Neural cell (in vitro differentiated cells): ENCODE measurements at regions not wholly inside any gene's neighbourhood (a gene's known extent, or its start where the extent isn't known, plus 50 kb on each side); places are given as distances from the start of the nearest gene placed in this dataset.
A peak's percentile ranks its signal among the peaks of the same experiment; 100 is the strongest.

Experiments used
- H2AFZ ChIP-seq: fragments of 200-600, 300-800 bp; sonication (generic), shearing (Covaris generic); 2 replicates; pipeline ENCODE4 v1.6.0; 2014; ENCODE audit warnings: low read depth, mild to moderate bottlenecking, antibody characterized with exemption, low read length, moderate library complexity
- H3F3A ChIP-seq: fragments of 200-600 bp; shearing (Covaris generic); 2 replicates; pipeline ENCODE4 v1.6.1; 2016; ENCODE audit warnings: mild to moderate bottlenecking, moderate library complexity, mixed read lengths, antibody characterized with exemption, low read length; ENCODE audit not compliant: insufficient read depth, poor library complexity, severe bottlenecking
- H3K27ac ChIP-seq: fragments of 200-600, 300-800 bp; sonication (generic), shearing (Covaris generic); 2 replicates; pipeline ENCODE4 v1.5.1; 2014; ENCODE audit warnings: mild to moderate bottlenecking, low read length, moderate library complexity
- H3K27me3 ChIP-seq: fragments of 300-800, 200-600 bp; sonication (generic), shearing (Covaris generic); 2 replicates; pipeline ENCODE4 v1.6.0; 2014; ENCODE audit warnings: mild to moderate bottlenecking, low read depth, low read length, moderate library complexity; ENCODE audit not compliant: insufficient read depth
- H3K36me3 ChIP-seq: fragments of 300-800, 200-600 bp; sonication (generic), shearing (Covaris generic); 2 replicates; pipeline ENCODE4 v1.5.1; 2014; ENCODE audit warnings: mild to moderate bottlenecking, antibody characterized with exemption, low read length, moderate library complexity; ENCODE audit not compliant: insufficient read depth
- H3K4me2 ChIP-seq: fragments of 300-800, 200-600 bp; sonication (generic), shearing (Covaris generic); 2 replicates; pipeline ENCODE4 v1.6.0; 2014; ENCODE audit warnings: mild to moderate bottlenecking, low read length
- H3K4me3 ChIP-seq: fragments of 300-800, 200-600 bp; sonication (generic), shearing (Covaris generic); 2 replicates; pipeline ENCODE4 v1.5.1; 2014; ENCODE audit warnings: mild to moderate bottlenecking, low read length, moderate library complexity
- H3K79me2 ChIP-seq: fragments of 200-600 bp; shearing (Covaris generic); replicated peaks from 2 replicates; pipeline ENCODE4 v1.6.0; 2014; ENCODE audit warnings: mild to moderate bottlenecking, low read length, moderate library complexity; ENCODE audit not compliant: insufficient read depth
- H3K9ac ChIP-seq: fragments of 300-800, 200-600 bp; sonication (generic), shearing (Covaris generic); 2 replicates; pipeline ENCODE4 v1.6.1; 2016; ENCODE audit warnings: mild to moderate bottlenecking, low read length, mixed read lengths
- H3K9me2 ChIP-seq: fragments of 200-600 bp; shearing (Covaris generic); 2 replicates; pipeline ENCODE4 v1.6.1; 2016; ENCODE audit warnings: mild to moderate bottlenecking, low read length, mixed read lengths; ENCODE audit not compliant: insufficient read depth
- H3K9me3 ChIP-seq: fragments of 200-600, 300-800 bp; sonication (generic), shearing (Covaris generic); 2 replicates; pipeline ENCODE4 v1.6.1; 2016; ENCODE audit warnings: mild to moderate bottlenecking, mixed run types, low read length, moderate library complexity, mixed read lengths
- H4K20me1 ChIP-seq: fragments of 200-600 bp; shearing (Covaris generic); 2 replicates; pipeline ENCODE4 v1.6.1; 2016; ENCODE audit warnings: mild to moderate bottlenecking, mixed run types; ENCODE audit not compliant: insufficient read depth
- CTCF ChIP-seq: fragments of 450-650 bp; IDR thresholded peaks from 2 replicates; pipeline ENCODE4 v1.5.1; 2014; ENCODE audit warnings: antibody characterized with exemption, mild to moderate bottlenecking, moderate library complexity; ENCODE audit not compliant: poor library complexity, severe bottlenecking
- EP300 ChIP-seq: fragments of 450-650 bp; conservative IDR thresholded peaks from 2 replicates; pipeline ENCODE4 v1.6.1; 2014; ENCODE audit warnings: antibody characterized with exemption, mild to moderate bottlenecking, moderate library complexity; ENCODE audit not compliant: poor library complexity, severe bottlenecking
- EZH2 ChIP-seq: fragments of 200-600, 300-800 bp; shearing (Covaris generic), sonication (generic); IDR thresholded peaks from 2 replicates; pipeline ENCODE4 v1.6.1; 2014; ENCODE audit warnings: antibody characterized with exemption, low read length, borderline replicate concordance, mild to moderate bottlenecking; ENCODE audit not compliant: insufficient read depth, poor library complexity, severe bottlenecking
- MXI1 ChIP-seq: fragments of 450-650 bp; conservative IDR thresholded peaks from 2 replicates; pipeline ENCODE4 v1.6.1; 2014; ENCODE audit warnings: antibody characterized with exemption, mild to moderate bottlenecking; ENCODE audit not compliant: poor library complexity, severe bottlenecking
- POLR2AphosphoS5 ChIP-seq: IDR thresholded peaks from 2 replicates; pipeline ENCODE4 v1.6.1; 2012
- RAD21 ChIP-seq: fragments of 450-650 bp; conservative IDR thresholded peaks from 2 replicates; pipeline ENCODE4 v1.6.1; 2014; ENCODE audit warnings: antibody characterized with exemption, mild to moderate bottlenecking, moderate library complexity
- REST ChIP-seq: IDR thresholded peaks from 2 replicates; pipeline ENCODE4 v1.6.1; 2012; ENCODE audit warnings: borderline replicate concordance
- SMC3 ChIP-seq: fragments of 450-650 bp; conservative IDR thresholded peaks from 2 replicates; pipeline ENCODE4 v1.6.1; 2014; ENCODE audit warnings: antibody characterized with exemption, mild to moderate bottlenecking, moderate library complexity; ENCODE audit not compliant: poor library complexity
- TAF1 ChIP-seq: IDR thresholded peaks from 2 replicates; pipeline ENCODE4 v1.6.1; 2012; ENCODE audit warnings: low read depth

GRCh38 chr6:128731249-128732165 lies 151.4 kb upstream of the LAMA2 start:
- TF ChIP-seq CTCF (peak; percentile 42), EZH2 (no peak), SMC3 (peak; percentile 13), RAD21 (peak; percentile 46)
- H3K27ac ChIP-seq = no peak overlapping the region
- H3K9me3 ChIP-seq = no peaks in the 10 kb centered on the region
- no peaks in the 10 kb centered on the region for H3K27me3 ChIP-seq
- no peak overlapping the region for H3K4me3 ChIP-seq
- H3K36me3 ChIP-seq = no peaks in the 10 kb centered on the region
- no peaks in the 10 kb centered on the region for H4K20me1 ChIP-seq
- H3K4me2 ChIP-seq = no peak overlapping the region
- H3K9me2 ChIP-seq = no peaks in the 10 kb centered on the region
- H2AFZ ChIP-seq = no peak overlapping the region
- H3K79me2 ChIP-seq = no peaks in the 10 kb centered on the region
- no peaks in the 10 kb centered on the region for H3F3A ChIP-seq
- H3K9ac ChIP-seq = no peak overlapping the region

DNA sequence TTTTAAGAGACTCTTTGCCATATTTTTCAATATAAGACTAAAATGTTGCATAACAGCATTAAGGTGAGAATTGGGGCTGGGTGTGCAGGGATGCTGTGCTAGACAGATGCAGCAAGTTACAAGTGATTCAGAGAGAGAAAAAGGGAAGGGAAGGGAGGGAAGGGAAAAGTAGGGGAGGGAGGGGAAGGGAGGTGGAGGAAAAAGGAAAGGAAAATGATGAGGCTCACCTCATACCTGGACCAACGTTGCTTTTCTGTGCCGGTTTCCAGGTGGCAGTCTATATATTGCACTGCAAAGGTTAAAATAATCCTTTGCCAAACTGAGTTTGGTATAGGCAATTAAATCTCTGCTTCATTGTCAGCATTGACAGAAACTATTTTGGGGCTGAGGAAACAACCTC lies 155.4 kb upstream of the LAMA2 start:
- H3K27ac ChIP-seq = no peak overlapping the region
- H3K27me3 ChIP-seq = no peaks in the 10 kb centered on the region
- TF ChIP-seq RAD21 = no peak
- TF ChIP-seq CTCF = no peak
- no peak for TF ChIP-seq SMC3
- no peak for TF ChIP-seq MXI1
- no peak for TF ChIP-seq EP300
- no peak for TF ChIP-seq POLR2AphosphoS5
- TF ChIP-seq REST = no peak
- no peak for TF ChIP-seq EZH2
- no peak for TF ChIP-seq TAF1
- H3K9me3 ChIP-seq = no peaks in the 10 kb centered on the region
- no peaks in the 10 kb centered on the region for H3F3A ChIP-seq
- no peaks in the 10 kb centered on the region for H3K79me2 ChIP-seq
- H3K9me2 ChIP-seq = no peaks in the 10 kb centered on the region
- H2AFZ ChIP-seq = no peak overlapping the region
- H4K20me1 ChIP-seq = no peaks in the 10 kb centered on the region
- no peak overlapping the region for H3K9ac ChIP-seq
- no peak overlapping the region for H3K4me2 ChIP-seq
- H3K36me3 ChIP-seq = no peaks in the 10 kb centered on the region
- no peak overlapping the region for H3K4me3 ChIP-seq
